ENCODE measurements at regions not wholly inside any gene's neighbourhood (a gene's known extent, or its start where the extent isn't known, plus 50 kb on each side); places are given as distances from the start of the nearest gene placed in this dataset.

- FAIRE-seq (no peak), DNase-seq (ENCODE audit: low spot score) (no peak)
Measured at GRCh38 chr5:8136271-8136670, 267.3 kb downstream of the MTRR start.

DNA sequence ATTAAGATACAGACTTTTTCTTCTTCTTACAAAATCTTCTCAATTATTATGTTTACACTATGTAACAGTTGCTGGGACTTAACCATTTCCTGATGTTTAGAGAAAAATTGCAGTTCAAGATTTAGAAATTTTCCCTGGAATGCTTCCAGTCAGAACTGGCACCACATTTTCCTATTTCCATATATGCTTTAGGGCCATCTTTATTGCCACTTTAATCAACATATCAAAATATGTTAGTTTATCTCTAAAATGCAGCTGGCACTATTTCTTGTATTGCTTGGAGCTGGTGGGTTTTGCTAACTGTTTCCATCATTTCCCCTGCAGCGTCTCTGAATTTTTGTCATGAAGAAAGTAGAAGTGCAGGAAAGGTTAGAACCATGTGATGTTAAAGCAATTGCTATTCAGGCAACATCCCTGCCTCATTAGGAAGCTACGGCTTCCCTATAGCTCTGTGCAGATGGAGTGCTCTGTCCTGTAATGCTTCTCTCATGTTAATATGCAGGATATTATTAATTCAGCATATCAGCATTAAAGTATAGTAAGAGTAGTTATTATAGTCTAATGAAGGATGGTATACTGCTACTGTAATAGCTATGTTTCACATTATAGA, 269.1 kb downstream of the MTRR start:
- FAIRE-seq (no peak), DNase-seq (ENCODE audit: low spot score) (no peak)

DNA sequence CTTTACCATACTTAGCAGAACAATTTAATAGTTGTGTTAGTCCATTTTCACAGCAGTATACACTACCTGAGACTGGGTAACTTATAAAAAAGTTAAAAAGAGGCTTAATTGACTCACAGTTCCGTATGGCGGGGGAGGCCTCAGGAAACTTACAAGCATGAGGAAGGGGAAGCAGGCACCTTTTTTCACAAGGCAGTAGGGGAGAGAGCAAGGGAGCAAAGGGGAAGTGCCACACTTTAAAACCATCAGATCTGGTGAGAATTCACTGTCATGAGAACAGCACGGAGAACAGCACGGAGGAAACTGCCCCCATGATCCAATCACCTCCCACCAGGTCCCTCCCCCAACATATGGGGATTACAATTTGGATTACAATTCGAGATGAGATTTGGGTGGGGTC, 269.9 kb downstream of the MTRR start:
- FAIRE-seq (no peak), DNase-seq (ENCODE audit: low spot score) (no peak)

- FAIRE-seq (no peak), DNase-seq (ENCODE audit: low spot score) (no peak)
Measured at GRCh38 chr5:8150791-8151190, 281.8 kb downstream of the MTRR start.

DNA sequence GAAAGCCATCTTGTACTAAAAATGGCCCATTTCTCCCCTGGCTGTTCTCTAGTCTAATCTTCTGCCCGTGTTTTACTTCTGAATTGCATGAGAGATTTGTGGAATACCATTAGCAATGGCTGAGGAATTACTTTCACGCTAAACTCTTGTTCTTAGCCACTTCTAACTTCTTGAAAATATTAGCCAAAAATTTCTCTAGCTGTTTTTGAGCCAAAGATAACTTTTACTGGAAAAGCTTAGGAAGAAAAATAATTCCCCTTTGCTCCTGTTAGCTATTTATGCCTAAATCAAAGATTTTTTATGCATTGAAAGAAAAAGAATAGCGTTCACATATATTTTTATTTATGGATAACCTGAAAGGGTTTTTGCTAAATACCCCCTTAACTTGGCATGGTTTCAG, 287.8 kb downstream of the MTRR start:
- DNase-seq (ENCODE audit: low spot score), result no peak
- no peak for FAIRE-seq

- DNase-seq (ENCODE audit: low spot score) (no peak), FAIRE-seq (no peak)
Measured at GRCh38 chr5:8157320-8157822, 288.4 kb downstream of the MTRR start.

DNA sequence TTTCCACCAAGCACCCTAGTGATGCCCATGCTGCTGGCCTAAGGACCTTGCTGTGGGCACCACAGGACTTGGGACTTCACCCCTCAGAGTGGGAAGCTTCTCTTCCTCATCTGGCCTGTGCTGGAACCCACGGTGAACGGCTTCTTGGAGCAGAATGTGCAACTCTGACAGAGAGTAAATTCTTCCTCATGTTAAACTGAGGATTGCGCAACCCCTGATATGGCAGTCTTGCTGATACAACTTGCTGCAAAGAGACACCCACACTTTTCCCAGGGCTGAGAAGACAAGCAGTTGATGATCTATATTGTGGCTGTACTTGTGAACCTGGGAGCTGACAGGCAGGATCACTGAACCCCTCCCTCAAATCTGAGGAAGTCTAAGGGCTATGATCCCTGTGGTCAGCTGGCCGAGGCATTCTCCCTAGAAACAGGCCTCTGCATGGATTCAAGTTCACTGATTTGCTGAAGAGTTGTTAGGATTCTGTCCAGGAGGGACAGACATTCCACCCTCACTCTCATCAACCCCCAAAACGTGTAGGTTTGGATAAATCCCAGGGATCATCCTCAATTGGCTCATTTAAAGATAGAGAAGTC, 307.2 kb downstream of the MTRR start:
- FAIRE-seq, result no peak
- no peak for DNase-seq (ENCODE audit: low spot score)

DNA sequence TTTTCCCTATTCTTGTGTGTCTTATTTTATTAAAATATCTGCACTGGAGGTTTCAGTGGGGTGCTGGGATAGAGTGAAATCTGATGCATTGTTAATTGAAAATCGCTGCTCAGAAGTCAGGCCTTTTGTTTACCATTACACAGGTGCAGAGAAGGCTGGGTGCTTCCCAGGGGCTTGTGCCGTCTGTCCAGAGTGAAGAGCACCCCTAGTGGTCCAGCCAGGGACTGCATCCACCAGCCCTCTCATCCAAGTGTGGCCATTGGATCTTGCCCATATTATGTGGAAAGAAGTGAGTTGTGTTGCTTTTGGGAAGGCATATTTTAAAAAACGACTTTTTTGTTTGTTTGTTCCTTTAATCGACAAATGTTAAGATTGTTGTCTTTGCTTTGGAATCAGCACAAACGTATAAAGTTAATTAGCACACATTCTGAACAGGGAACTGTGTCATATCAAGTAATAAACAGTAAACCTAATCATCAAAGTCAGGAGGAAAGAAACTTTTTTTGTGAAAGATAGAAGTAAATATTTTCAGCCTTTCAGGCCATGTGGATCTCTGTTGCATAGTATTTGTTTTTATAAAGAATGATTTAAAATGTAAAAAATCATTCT, 315.6 kb downstream of the MTRR start:
- DNase-seq (ENCODE audit: low spot score) (peak; percentile 44), FAIRE-seq (no peak)

GRCh38 chr5:8185852-8186251, 316.9 kb downstream of the MTRR start:
- no peak for FAIRE-seq
- no peak for DNase-seq (ENCODE audit: low spot score)

- FAIRE-seq, result no peak
- no peak for DNase-seq (ENCODE audit: low spot score)
Measured at GRCh38 chr5:8188874-8189565, 320.1 kb downstream of the MTRR start.

- FAIRE-seq (no peak), DNase-seq (ENCODE audit: low spot score) (no peak)
Measured at GRCh38 chr5:8192840-8193239, 323.9 kb downstream of the MTRR start.

DNA sequence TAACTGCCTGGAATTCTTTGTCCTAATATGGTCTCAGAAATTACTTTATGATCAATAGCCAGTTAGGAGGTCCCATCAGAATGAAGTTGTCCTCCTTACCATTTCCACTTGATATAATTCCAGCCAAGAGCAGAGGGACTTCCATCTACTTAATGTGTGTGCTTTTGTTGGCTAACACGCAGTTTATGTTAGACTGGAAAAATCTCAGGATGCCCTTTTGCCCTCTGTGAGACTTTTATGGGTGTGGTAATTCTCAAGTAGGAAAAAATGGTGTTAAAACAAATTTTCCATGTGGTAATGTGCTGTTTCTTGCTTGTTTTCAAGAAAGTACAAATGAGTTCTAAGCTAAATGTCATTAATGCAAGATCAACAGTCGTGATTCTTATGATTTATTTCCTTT, 327.1 kb downstream of the MTRR start:
- FAIRE-seq, result no peak
- DNase-seq (ENCODE audit: low spot score), result no peak

DNA sequence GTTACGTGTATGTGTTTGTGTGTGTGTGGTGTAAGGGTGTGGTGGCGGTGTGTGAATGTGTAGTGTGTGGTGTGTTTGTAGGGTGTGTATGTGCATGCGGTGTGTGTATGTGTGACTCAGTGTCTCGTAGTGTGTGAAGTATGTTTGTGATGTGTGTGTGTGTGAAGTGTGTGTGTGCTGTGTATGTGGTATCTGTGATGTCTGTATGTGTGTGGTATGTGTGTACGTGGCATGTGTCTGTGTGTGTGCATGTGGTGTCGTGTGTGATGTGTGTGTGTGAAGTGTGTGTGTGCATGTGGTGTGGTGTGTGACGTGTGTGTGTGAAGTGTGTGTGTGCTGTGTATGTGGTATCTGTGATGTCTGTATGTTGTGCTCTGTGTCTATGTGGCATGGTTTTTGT, 339.4 kb downstream of the MTRR start:
- no peak for FAIRE-seq
- no peak for DNase-seq (ENCODE audit: low spot score)

- peak; percentile 19 for DNase-seq (ENCODE audit: low spot score)
- no peak for FAIRE-seq
Measured at GRCh38 chr5:8209500-8209899, 340.6 kb downstream of the MTRR start.

DNA sequence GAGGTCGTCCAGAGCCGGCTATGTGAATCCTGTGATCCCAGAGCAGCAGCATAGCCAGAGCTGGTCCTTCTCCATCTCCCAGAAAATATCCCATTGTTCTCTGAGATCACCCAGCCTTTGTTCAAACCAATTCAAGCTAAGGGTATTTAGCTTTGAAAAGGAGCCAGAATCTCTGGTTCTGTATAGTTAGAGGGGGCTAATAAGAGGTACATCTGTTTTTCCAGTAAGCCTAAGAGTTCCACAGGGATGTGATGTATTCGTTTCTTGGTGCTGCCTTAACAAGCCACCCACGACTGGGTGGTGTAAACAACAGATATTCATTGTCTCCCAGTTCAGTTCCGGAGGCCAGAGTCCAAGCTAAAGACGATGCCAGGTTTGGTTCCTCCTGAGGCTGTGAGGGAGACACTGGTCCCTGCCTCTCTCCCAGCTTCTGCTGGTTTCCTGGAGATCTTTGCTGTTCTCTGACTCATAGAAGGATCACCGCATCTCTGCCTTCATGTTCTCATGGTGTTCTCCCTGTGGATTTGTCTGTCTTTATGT, 344.8 kb downstream of the MTRR start:
- FAIRE-seq (no peak), DNase-seq (ENCODE audit: low spot score) (no peak)

DNA sequence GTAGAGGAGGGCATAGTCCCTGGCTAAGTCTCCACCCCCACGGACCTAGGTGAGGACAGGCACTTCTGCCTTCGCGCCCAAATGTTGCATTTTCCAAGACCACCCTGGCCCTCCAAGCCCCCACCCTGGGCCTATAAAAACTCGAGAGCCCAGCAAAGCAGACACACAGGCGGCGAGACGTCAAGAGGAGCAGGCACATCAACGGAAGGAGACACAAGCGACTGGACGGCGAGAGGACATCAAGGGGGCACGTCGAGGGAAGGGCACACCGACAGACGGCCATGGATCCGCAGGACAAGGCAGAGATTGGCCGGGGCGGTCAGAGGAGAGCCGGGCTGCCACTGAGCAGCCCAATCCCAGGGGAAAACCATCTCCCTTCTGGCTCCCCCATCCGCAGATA, 348.0 kb downstream of the MTRR start:
- FAIRE-seq, result no peak
- no peak for DNase-seq (ENCODE audit: low spot score)

- FAIRE-seq (no peak), DNase-seq (ENCODE audit: low spot score) (no peak)
Measured at GRCh38 chr5:8226148-8226547, 357.2 kb downstream of the MTRR start.

DNA sequence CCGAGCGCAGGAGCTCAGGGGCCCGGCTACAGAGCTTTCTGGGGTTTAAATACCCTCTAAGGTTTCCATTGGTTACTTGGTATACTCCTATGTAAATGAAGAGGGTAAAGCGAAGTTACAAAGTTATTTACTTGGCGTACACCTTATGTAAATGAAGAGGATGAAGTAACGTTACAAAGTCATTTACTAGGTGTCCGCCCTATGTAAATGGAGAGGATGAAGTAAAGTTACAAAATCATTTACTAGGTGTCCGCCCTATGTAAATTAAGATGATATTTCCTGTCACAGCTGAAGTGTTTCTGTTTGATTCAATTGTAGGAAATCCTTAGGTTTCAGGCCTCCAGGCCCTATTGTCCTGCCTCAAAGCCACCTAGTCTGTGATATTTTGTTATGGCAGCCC, 358.2 kb downstream of the MTRR start:
- no peak for DNase-seq (ENCODE audit: low spot score)
- FAIRE-seq, result no peak

GRCh38 chr5:8229551-8229950, 360.6 kb downstream of the MTRR start:
- no peak for FAIRE-seq
- no peak for DNase-seq (ENCODE audit: low spot score)

DNA sequence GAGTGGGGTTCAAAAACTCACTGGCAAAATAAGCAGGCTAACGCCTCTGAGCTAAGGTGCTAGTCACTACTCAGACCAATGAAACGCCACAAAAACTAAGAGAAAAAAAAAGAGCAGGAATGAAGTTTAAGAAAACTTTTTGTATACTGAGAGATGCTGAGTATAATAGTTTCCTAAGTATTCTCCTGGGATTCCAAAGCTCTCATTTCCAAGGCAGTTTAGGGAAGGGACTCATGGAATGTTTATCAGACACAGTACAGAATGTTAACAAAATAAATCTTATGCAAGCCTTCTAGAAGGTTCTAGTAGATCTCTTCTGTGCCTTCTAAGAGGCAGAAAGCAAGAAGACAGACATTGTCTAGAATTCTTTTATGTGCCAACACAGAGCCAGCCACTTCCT, 361.9 kb downstream of the MTRR start:
- FAIRE-seq (no peak), DNase-seq (ENCODE audit: low spot score) (no peak)

GRCh38 chr5:8233479-8233878, 364.5 kb downstream of the MTRR start:
- no peak for DNase-seq (ENCODE audit: low spot score)
- no peak for FAIRE-seq

GRCh38 chr5:8234179-8234770, 365.3 kb downstream of the MTRR start:
- FAIRE-seq, result no peak
- no peak for DNase-seq (ENCODE audit: low spot score)

Data from urothelium cell line (cell line).